K562 (cell line): ENCODE measurements at regions not wholly inside any gene's neighbourhood (a gene's known extent, or its start where the extent isn't known, plus 50 kb on each side); places are given as distances from the start of the nearest gene placed in this dataset.

Experiments used
- ATAC-seq: fragments of 200-7000 bp; cut with Tn5 transposase; 3 replicates; pipeline ENCODE4 v1.9.1; 2020; ENCODE audit warnings: moderate library complexity
- BruUV-seq: library from RNA; stranded (reverse); fragments of 400-500 nt; replicated peaks from 2 replicates; lab custom pipeline; 2021; lab: Mats Ljungman, UMichigan
- CTCF ChIA-PET: fragments of 300-600 bp; formaldehyde crosslinking; extraction: SDS; loops from one replicate; lab custom pipeline; 2021; ENCODE audit warnings: low intra/inter-chr PET ratio; lab: Yijun Ruan, JAX
- POLR2A ChIA-PET: fragments of 300-600, 350-650 bp; sonication (Branson Sonifier 250); formaldehyde crosslinking; extraction: SDS; loops from one replicate; lab custom pipeline; 2021; ENCODE audit warnings: antibody characterized with exemption, inconsistent platforms; lab: Yijun Ruan, JAX
- DNase-seq, 4 experiments: peaks; one replicate each; pipeline versions ENCODE4 v3.0.0 to v3.0.0-alpha.2; 2011 to 2018; ENCODE audit warnings: low spot score in 3 of 4, mixed read lengths in 3 of 4; ENCODE audit errors: extremely low read depth in 1 of 4
- FAIRE-seq: peaks from 2 replicates; lab custom pipeline; 2011; peaks lifted over from hg19 to GRCh38; lab: Jason Lieb, UNC
- H2AFZ ChIP-seq: 2 replicates; pipeline ENCODE4 v1.6.0; 2011; ENCODE audit warnings: low read depth, low read length, control low read depth, inconsistent platforms
- H3K27ac ChIP-seq: fragments of 200-600 bp; 3 replicates; pipeline ENCODE4 v1.8.0; 2011; ENCODE audit warnings: low read depth, mild to moderate bottlenecking, control low read depth, inconsistent platforms, low read length, moderate library complexity, mixed read lengths; ENCODE audit errors: extremely low read depth
- H3K27me3 ChIP-seq, 2 experiments: fragments of 300-600 bp in 1 of 2; 2 replicates in 1 of 2; 3 replicates in 1 of 2; pipeline versions ENCODE4 v1.6.0 to v1.8.0; 2011; ENCODE audit warnings: inconsistent platforms in 2 of 2, low read length in 2 of 2, mild to moderate bottlenecking in 1 of 2, mixed read lengths in 1 of 2, moderate library complexity in 1 of 2; ENCODE audit not compliant: control insufficient read depth in 2 of 2, insufficient read depth in 2 of 2
- H3K36me3 ChIP-seq: fragments of 300-600 bp; 3 replicates; pipeline ENCODE4 v1.8.0; 2011; ENCODE audit warnings: mild to moderate bottlenecking, low read length, inconsistent platforms; ENCODE audit not compliant: control insufficient read depth, insufficient read depth
- H3K4me1 ChIP-seq, 2 experiments: fragments of 200-600 bp in 1 of 2; replicated peaks in 1 of 2; 2 replicates in 1 of 2; 3 replicates in 1 of 2; pipeline versions ENCODE4 v1.5.1 to v1.8.0; 2011; ENCODE audit warnings: inconsistent platforms in 2 of 2, low read length in 2 of 2, mild to moderate bottlenecking in 1 of 2, mixed read lengths in 1 of 2, moderate library complexity in 1 of 2; ENCODE audit not compliant: control insufficient read depth in 2 of 2, insufficient read depth in 2 of 2
- H3K4me2 ChIP-seq: 2 replicates; pipeline ENCODE4 v1.6.1; 2011; ENCODE audit warnings: low read length, control low read depth, inconsistent platforms, mixed read lengths; ENCODE audit not compliant: insufficient read depth
- H3K4me3 ChIP-seq: fragments of 200-600 bp; sonication (generic), shearing (Covaris generic); 2 replicates; pipeline ENCODE4 v1.5.1; 2016; ENCODE audit warnings: control low read depth, inconsistent platforms
- H3K79me2 ChIP-seq: fragments of 200-600 bp; 3 replicates; pipeline ENCODE4 v1.8.0; 2011; ENCODE audit warnings: low read length, inconsistent platforms; ENCODE audit not compliant: control insufficient read depth, insufficient read depth
- H3K9ac ChIP-seq, 2 experiments: 2 replicates each; pipeline versions ENCODE4 v1.6.0 to v1.6.1; 2011; ENCODE audit warnings: low read depth in 2 of 2, low read length in 2 of 2, control low read depth in 1 of 2, inconsistent platforms in 1 of 2, mild to moderate bottlenecking in 1 of 2, mixed read lengths in 1 of 2; ENCODE audit not compliant: insufficient read depth in 1 of 2
- H3K9me1 ChIP-seq: one replicate; pipeline ENCODE4 v1.6.0; 2011; ENCODE audit warnings: inconsistent platforms, mild to moderate bottlenecking, low read length, moderate library complexity; ENCODE audit not compliant: control insufficient read depth, insufficient read depth
- H3K9me3 ChIP-seq: replicated peaks from 2 replicates; pipeline ENCODE4 v1.5.1; 2011; ENCODE audit warnings: low read depth, low read length, inconsistent platforms; ENCODE audit not compliant: control insufficient read depth, insufficient read depth
- H4K20me1 ChIP-seq: replicated peaks from 2 replicates; pipeline ENCODE4 v1.6.1; 2011; ENCODE audit warnings: low read length, inconsistent platforms, mixed read lengths; ENCODE audit not compliant: control insufficient read depth, insufficient read depth
- CHCHD3 ChIP-seq: fragments of 250-450 bp; sonication (Bioruptor Pico); IDR thresholded peaks from 2 replicates; pipeline ENCODE4 v2.1.2; 2022; ENCODE audit warnings: mild to moderate bottlenecking
- EHMT2 ChIP-seq: fragments of 450-650 bp; IDR thresholded peaks from 2 replicates; pipeline ENCODE4 v1.6.1; 2018; ENCODE audit warnings: antibody characterized with exemption
- MAFF ChIP-seq: IDR thresholded peaks from 2 replicates; pipeline ENCODE4 v1.6.1; 2012; ENCODE audit warnings: low read length, improper control_type of control experiment
- STAG1 ChIP-seq: sonication (generic); formaldehyde crosslinking; IDR thresholded peaks from 2 replicates; pipeline ENCODE4 v1.5.0; 2020; ENCODE audit warnings: missing genetic modification reagents, borderline replicate concordance
- ZNF175 ChIP-seq: fragments of 200-800 bp; sonication (Bioruptor generic); IDR thresholded peaks from 2 replicates; pipeline ENCODE4 v1.6.1; 2016; ENCODE audit warnings: low read depth, mild to moderate bottlenecking, missing genetic modification characterization, missing compliant biosample characterization
- WGBS: fragments of 100-300 bp; shearing (Covaris generic); methylation state at CpG from one replicate; pipeline ENCODE4 v1.1.6; 2016; ENCODE audit warnings: low coverage, mixed read lengths; ENCODE audit not compliant: insufficient coverage; ENCODE audit errors: missing lambda C conversion rate; 5-methylcytosine and 5-hydroxymethylcytosine counted together
- in situ Hi-C: fragments of 300-500 bp; cut with MboI; formaldehyde crosslinking; loops from 4 replicates; pipeline ENCODE4 v1.15.0; 2018; ENCODE audit warnings: inconsistent platforms, mixed read lengths
- intact Hi-C: fragments of 100-400 bp; cut with micrococcal nuclease; formaldehyde crosslinking; loops from 2 replicates; pipeline ENCODE4 v1.14.2; 2022
- TF ChIP-seq, protein P1 (sequence below): fragments of 450-650 bp; formaldehyde crosslinking; IDR thresholded peaks from 2 replicates; pipeline ENCODE4 v1.4.0; 2020; ENCODE audit warnings: mild to moderate bottlenecking

DNA sequence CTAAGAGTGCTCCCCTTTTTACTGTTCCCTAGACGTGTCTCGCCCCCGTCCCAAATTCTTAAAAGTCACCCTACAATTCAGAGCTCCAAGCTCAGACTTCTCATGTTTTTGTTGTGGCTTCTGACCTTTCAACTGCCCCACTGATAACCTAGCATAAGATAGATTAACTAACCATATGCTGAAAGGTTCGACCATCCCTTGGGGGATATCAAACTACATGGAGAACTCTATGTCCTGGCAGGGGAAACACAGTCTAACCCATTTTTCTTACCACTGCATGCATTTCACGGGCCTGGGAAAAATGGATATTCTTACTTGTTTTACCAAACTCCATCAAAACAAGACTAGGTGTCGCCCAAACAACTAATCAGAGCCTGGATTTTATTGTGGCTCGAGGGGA, 236.4 kb upstream of the MID1 start:
- FAIRE-seq: no peak
- H3K9me1 ChIP-seq: no peaks in the 10 kb centered on the region
- ChIA-PET CTCF (interaction anchor here (0.6 kb wide), 1 partner anchor 1259 kb away, joined by 3 read pairs; no protein-coding TSS in a partner anchor), POLR2A (interaction anchor here (1.0 kb wide), 1 partner anchor 23 kb away, joined by 6 read pairs; no protein-coding TSS in a partner anchor)
- H4K20me1 ChIP-seq: no peaks in the 10 kb centered on the region
- no peak for DNase-seq
- no peak overlapping the region for H3K4me3 ChIP-seq
- no peaks in the 10 kb centered on the region for H3K27me3 ChIP-seq
- no peak overlapping the region for H2AFZ ChIP-seq
- no peaks in the 10 kb centered on the region for H3K79me2 ChIP-seq
- no peak overlapping the region for H3K4me2 ChIP-seq
- BruUV-seq: no TSS peak
- in situ Hi-C loops: no loop called here
- H3K9me3 ChIP-seq: no peaks in the 10 kb centered on the region
- no peak overlapping the region for H3K9ac ChIP-seq
- no peak overlapping the region for H3K27ac ChIP-seq
- ATAC-seq: no peak
- no peaks in the 10 kb centered on the region for H3K36me3 ChIP-seq
- peaks cover 4 to 5% of the 10 kb centered on the region in 2 experiments; a peak in 3 of 5 replicates for H3K4me1 ChIP-seq
- intact Hi-C loops: no loop called here
- TF ChIP-seq, protein P1, sequence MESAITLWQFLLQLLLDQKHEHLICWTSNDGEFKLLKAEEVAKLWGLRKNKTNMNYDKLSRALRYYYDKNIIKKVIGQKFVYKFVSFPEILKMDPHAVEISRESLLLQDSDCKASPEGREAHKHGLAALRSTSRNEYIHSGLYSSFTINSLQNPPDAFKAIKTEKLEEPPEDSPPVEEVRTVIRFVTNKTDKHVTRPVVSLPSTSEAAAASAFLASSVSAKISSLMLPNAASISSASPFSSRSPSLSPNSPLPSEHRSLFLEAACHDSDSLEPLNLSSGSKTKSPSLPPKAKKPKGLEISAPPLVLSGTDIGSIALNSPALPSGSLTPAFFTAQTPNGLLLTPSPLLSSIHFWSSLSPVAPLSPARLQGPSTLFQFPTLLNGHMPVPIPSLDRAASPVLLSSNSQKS (CRISPR knock-in tag): no peak
- TF ChIP-seq CHCHD3 (CRISPR knock-in tag) (no peak), STAG1 (CRISPR knock-in tag) (no peak), MAFF (no peak), EHMT2 (no peak), ZNF175 (CRISPR knock-in tag) (no peak)
- WGBS: 22% methylated on average over 7 of the region's 7 CpGs
